Liver (tissue), 8 donors: ENCODE measurements at regions not wholly inside any gene's neighbourhood (a gene's known extent, or its start where the extent isn't known, plus 50 kb on each side); places are given as distances from the start of the nearest gene placed in this dataset.

ENCODE experiments used
- DNase-seq: peaks from one replicate; pipeline ENCODE4 v3.0.0-alpha.2; 2017; ENCODE audit warnings: low spot score
- H3K27ac ChIP-seq, 2 donors: one replicate each; pipeline ENCODE4 v1.7.0; 2013; ENCODE audit warnings: inconsistent platforms in 2 of 2, low read length in 2 of 2, control low read depth in 1 of 2, low read depth in 1 of 2, mild to moderate bottlenecking in 1 of 2
- H3K27me3 ChIP-seq, 4 donors: one replicate each; pipeline versions ENCODE4 v1.6.1 to v1.7.0; 2013; ENCODE audit warnings: low read length in 3 of 4, inconsistent platforms in 1 of 4, mild to moderate bottlenecking in 1 of 4, moderate library complexity in 1 of 4; ENCODE audit not compliant: control insufficient read depth in 4 of 4, insufficient read depth in 4 of 4
- H3K36me3 ChIP-seq, 4 donors: one replicate each; pipeline versions ENCODE4 v1.6.1 to v1.7.0; 2013; ENCODE audit warnings: low read length in 3 of 4, mild to moderate bottlenecking in 3 of 4, low read depth in 1 of 4, moderate library complexity in 1 of 4; ENCODE audit not compliant: control insufficient read depth in 4 of 4, insufficient read depth in 3 of 4
- H3K4me1 ChIP-seq, 4 donors: one replicate each; pipeline versions ENCODE4 v1.6.1 to v1.7.0; 2013; ENCODE audit warnings: low read length in 3 of 4, mild to moderate bottlenecking in 3 of 4, moderate library complexity in 1 of 4; ENCODE audit not compliant: control insufficient read depth in 4 of 4, insufficient read depth in 4 of 4
- H3K4me3 ChIP-seq, 3 donors: one replicate each; pipeline versions ENCODE4 v1.6.1 to v1.7.0; 2013; ENCODE audit warnings: low read length in 3 of 3, control low read depth in 1 of 3, low read depth in 1 of 3, mild to moderate bottlenecking in 1 of 3
- H3K9ac ChIP-seq, 2 donors: one replicate each; pipeline ENCODE4 v1.7.0; 2013; ENCODE audit warnings: low read length in 2 of 2, mild to moderate bottlenecking in 2 of 2, moderate library complexity in 2 of 2, control low read depth in 1 of 2, low read depth in 1 of 2
- H3K9me3 ChIP-seq, 4 donors: one replicate each; pipeline versions ENCODE4 v1.6.1 to v1.7.0; 2013; ENCODE audit warnings: low read length in 3 of 4; ENCODE audit not compliant: control insufficient read depth in 4 of 4
- EGR1 ChIP-seq, 2 donors: IDR thresholded peaks; 2 replicates each; pipeline ENCODE4 v1.6.1; 2016 to 2018; ENCODE audit warnings: antibody characterized with exemption in 2 of 2, low read depth in 2 of 2
- FOXA1 ChIP-seq: IDR thresholded peaks from 2 replicates; pipeline ENCODE4 v1.6.1; 2016; ENCODE audit warnings: antibody characterized with exemption
- FOXA2 ChIP-seq: IDR thresholded peaks from 2 replicates; pipeline ENCODE4 v1.6.1; 2016; ENCODE audit warnings: antibody characterized with exemption
- GABPA ChIP-seq, 2 donors: IDR thresholded peaks in 1 of 2; conservative IDR thresholded peaks in 1 of 2; 2 replicates each; pipeline ENCODE4 v1.6.1; 2016; ENCODE audit warnings: antibody characterized with exemption in 2 of 2, mild to moderate bottlenecking in 1 of 2, moderate library complexity in 1 of 2
- HNF4A ChIP-seq, 2 donors: conservative IDR thresholded peaks; 2 replicates each; pipeline ENCODE4 v1.6.1; 2016; ENCODE audit warnings: antibody characterized with exemption in 2 of 2, mild to moderate bottlenecking in 2 of 2
- HNF4G ChIP-seq: IDR thresholded peaks from 2 replicates; pipeline ENCODE4 v1.6.1; 2016; ENCODE audit warnings: antibody characterized with exemption
- JUND ChIP-seq, 2 donors: IDR thresholded peaks; 2 replicates each; pipeline ENCODE4 v1.6.1; 2016; ENCODE audit warnings: antibody characterized with exemption in 2 of 2
- MAX ChIP-seq: IDR thresholded peaks from 2 replicates; pipeline ENCODE4 v1.6.1; 2016; ENCODE audit warnings: antibody characterized with exemption
- NR2F2 ChIP-seq: IDR thresholded peaks from 2 replicates; pipeline ENCODE4 v1.6.1; 2016; ENCODE audit warnings: antibody characterized with exemption
- RAD21 ChIP-seq, 2 donors: IDR thresholded peaks; 2 replicates each; pipeline ENCODE4 v1.6.1; 2016; ENCODE audit warnings: antibody characterized with exemption in 2 of 2, mild to moderate bottlenecking in 2 of 2
- RXRA ChIP-seq, 2 donors: IDR thresholded peaks; 2 replicates each; pipeline ENCODE4 v1.6.1; 2017 to 2018; ENCODE audit warnings: antibody characterized with exemption in 2 of 2, mild to moderate bottlenecking in 1 of 2
- SP1 ChIP-seq: IDR thresholded peaks from 2 replicates; pipeline ENCODE4 v1.6.1; 2018; ENCODE audit warnings: antibody characterized with exemption, mild to moderate bottlenecking
- TAF1 ChIP-seq: conservative IDR thresholded peaks from 2 replicates; pipeline ENCODE4 v1.6.1; 2016; ENCODE audit warnings: antibody characterized with exemption, mild to moderate bottlenecking
- YY1 ChIP-seq: IDR thresholded peaks from 2 replicates; pipeline ENCODE4 v1.6.1; 2016; ENCODE audit warnings: antibody characterized with exemption, mild to moderate bottlenecking
- WGBS: extraction: QIAGEN DNeasy Blood & Tissue Kit; methylation state at CpG from one replicate; pipeline ENCODE4 v1.1.7; 2013; 5-methylcytosine and 5-hydroxymethylcytosine counted together
- TF ChIP-seq, protein P1 (sequence below): IDR thresholded peaks from 2 replicates; pipeline ENCODE4 v1.6.1; 2016; ENCODE audit warnings: antibody characterized with exemption, mild to moderate bottlenecking
- TF ChIP-seq, protein P2 (sequence below): IDR thresholded peaks from 2 replicates; pipeline ENCODE4 v1.6.1; 2016; ENCODE audit warnings: antibody characterized with exemption
- TF ChIP-seq, protein P3 (sequence below): fragments of 150-350 bp; IDR thresholded peaks from 2 replicates; pipeline ENCODE4 v1.5.1; 2017; ENCODE audit warnings: improper control_type of control experiment, low read depth, low read length; ENCODE audit not compliant: missing input control
- donor health status: healthy.
- donor health status: healthy.
- donor health status: healthy.
- donor health status: healthy.
- donor health status: healthy.

- TF ChIP-seq HNF4G = no peak
- TF ChIP-seq FOXA2 = no peak
- TF ChIP-seq JUND (IDR thresholded peaks at IDR 0.05) = no peak
- no peak for TF ChIP-seq GABPA (IDR thresholded peaks at IDR 0.05 in 1 of 2, conservative IDR thresholded peaks at IDR 0.05 in 1 of 2)
- no peak for TF ChIP-seq TAF1
- TF ChIP-seq NR2F2 = no peak
- TF ChIP-seq FOXA1 = no peak
- Histone ChIP-seq H3K4me1 (peaks cover 12 to 30% (median 23%) of the 10 kb centered on the region in 4 donors), H3K9ac (no peak overlapping the region), H3K27me3 (no peaks in the 10 kb centered on the region), H3K27ac (no peak overlapping the region), H3K36me3 (no peaks in the 10 kb centered on the region), H3K9me3 (no peaks in the 10 kb centered on the region), H3K4me3 (no peak overlapping the region)
- no peak for DNase-seq
- 90% methylated on average over 3 of the region's 3 CpGs for WGBS
These were observed 141.1 kb upstream of the AGR3 start for GRCh38 chr7:17022920-17023319.

- H3K4me3 ChIP-seq = no peak overlapping the region
- no peak overlapping the region for H3K9ac ChIP-seq
- H3K36me3 ChIP-seq = no peaks in the 10 kb centered on the region
- TF ChIP-seq MAX = no peak
- TF ChIP-seq, protein P1, sequence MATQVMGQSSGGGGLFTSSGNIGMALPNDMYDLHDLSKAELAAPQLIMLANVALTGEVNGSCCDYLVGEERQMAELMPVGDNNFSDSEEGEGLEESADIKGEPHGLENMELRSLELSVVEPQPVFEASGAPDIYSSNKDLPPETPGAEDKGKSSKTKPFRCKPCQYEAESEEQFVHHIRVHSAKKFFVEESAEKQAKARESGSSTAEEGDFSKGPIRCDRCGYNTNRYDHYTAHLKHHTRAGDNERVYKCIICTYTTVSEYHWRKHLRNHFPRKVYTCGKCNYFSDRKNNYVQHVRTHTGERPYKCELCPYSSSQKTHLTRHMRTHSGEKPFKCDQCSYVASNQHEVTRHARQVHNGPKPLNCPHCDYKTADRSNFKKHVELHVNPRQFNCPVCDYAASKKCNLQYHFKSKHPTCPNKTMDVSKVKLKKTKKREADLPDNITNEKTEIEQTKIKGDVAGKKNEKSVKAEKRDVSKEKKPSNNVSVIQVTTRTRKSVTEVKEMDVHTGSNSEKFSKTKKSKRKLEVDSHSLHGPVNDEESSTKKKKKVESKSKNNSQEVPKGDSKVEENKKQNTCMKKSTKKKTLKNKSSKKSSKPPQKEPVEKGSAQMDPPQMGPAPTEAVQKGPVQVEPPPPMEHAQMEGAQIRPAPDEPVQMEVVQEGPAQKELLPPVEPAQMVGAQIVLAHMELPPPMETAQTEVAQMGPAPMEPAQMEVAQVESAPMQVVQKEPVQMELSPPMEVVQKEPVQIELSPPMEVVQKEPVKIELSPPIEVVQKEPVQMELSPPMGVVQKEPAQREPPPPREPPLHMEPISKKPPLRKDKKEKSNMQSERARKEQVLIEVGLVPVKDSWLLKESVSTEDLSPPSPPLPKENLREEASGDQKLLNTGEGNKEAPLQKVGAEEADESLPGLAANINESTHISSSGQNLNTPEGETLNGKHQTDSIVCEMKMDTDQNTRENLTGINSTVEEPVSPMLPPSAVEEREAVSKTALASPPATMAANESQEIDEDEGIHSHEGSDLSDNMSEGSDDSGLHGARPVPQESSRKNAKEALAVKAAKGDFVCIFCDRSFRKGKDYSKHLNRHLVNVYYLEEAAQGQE = no peak
- TF ChIP-seq RAD21 (IDR thresholded peaks at IDR 0.05) = no peak
- TF ChIP-seq HNF4A (conservative IDR thresholded peaks at IDR 0.05) = no peak
- TF ChIP-seq SP1 = no peak
- no peak for TF ChIP-seq RXRA (IDR thresholded peaks at IDR 0.05)
- TF ChIP-seq GABPA (IDR thresholded peaks at IDR 0.05 in 1 of 2, conservative IDR thresholded peaks at IDR 0.05 in 1 of 2) = no peak
- no peak for TF ChIP-seq NR2F2
- TF ChIP-seq TAF1 = no peak
- no peak for TF ChIP-seq JUND (IDR thresholded peaks at IDR 0.05)
- H3K27me3 ChIP-seq = no peaks in the 10 kb centered on the region
- no peak overlapping the region for H3K27ac ChIP-seq
- no peak for DNase-seq
- WGBS = 95% methylated on average over 3 of the region's 3 CpGs
- H3K4me1 ChIP-seq = peaks cover 10 to 23% (median 15%) of the 10 kb centered on the region in 4 donors
- no peaks in the 10 kb centered on the region for H3K9me3 ChIP-seq
These were observed 144.5 kb upstream of the AGR3 start for GRCh38 chr7:17026269-17026668.

DNA sequence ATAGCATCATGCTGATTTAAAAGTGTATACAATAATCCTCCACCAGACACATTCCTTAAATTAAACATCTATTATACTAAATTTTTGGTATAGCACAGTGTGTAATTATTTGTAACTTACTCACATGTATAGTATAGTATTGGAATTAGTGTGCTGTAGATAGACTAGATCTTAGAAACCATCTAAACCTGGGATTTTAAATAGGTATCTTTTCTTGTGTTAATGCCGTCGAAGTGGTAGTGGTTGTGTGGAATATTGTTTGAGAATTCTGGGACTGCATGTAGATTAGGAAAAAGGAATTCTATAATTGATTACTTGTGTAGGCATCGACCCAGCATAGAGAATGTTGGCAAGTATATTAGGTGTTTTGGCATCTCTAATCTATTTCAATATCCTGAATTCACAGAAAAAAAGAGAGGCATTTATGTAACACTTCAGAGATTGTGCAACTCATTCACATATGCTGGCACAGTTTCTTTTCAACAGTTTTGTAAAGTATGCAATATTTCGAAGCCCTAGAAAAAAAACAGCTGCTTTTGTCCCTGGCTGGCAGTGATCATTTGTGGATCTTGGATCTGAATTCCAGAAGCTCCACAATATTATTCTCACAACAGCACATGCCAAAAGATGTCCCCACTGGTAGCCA lies 145.5 kb upstream of the AGR3 start:
- H3K36me3 ChIP-seq = no peaks in the 10 kb centered on the region
- no peak overlapping the region for H3K9ac ChIP-seq
- no peaks in the 10 kb centered on the region for H3K27me3 ChIP-seq
- no peak overlapping the region for H3K4me3 ChIP-seq
- 36% methylated on average over 4 of the region's 4 CpGs for WGBS
- no peak for DNase-seq
- H3K27ac ChIP-seq = peak overlapping the region; percentile 44 to 53
- H3K9me3 ChIP-seq = no peaks in the 10 kb centered on the region
- peaks cover 7 to 13% (median 10%) of the 10 kb centered on the region in 4 donors for H3K4me1 ChIP-seq
- TF ChIP-seq, protein P2, sequence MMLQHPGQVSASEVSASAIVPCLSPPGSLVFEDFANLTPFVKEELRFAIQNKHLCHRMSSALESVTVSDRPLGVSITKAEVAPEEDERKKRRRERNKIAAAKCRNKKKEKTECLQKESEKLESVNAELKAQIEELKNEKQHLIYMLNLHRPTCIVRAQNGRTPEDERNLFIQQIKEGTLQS = no peak
- TF ChIP-seq, protein P3, sequence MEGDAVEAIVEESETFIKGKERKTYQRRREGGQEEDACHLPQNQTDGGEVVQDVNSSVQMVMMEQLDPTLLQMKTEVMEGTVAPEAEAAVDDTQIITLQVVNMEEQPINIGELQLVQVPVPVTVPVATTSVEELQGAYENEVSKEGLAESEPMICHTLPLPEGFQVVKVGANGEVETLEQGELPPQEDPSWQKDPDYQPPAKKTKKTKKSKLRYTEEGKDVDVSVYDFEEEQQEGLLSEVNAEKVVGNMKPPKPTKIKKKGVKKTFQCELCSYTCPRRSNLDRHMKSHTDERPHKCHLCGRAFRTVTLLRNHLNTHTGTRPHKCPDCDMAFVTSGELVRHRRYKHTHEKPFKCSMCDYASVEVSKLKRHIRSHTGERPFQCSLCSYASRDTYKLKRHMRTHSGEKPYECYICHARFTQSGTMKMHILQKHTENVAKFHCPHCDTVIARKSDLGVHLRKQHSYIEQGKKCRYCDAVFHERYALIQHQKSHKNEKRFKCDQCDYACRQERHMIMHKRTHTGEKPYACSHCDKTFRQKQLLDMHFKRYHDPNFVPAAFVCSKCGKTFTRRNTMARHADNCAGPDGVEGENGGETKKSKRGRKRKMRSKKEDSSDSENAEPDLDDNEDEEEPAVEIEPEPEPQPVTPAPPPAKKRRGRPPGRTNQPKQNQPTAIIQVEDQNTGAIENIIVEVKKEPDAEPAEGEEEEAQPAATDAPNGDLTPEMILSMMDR = no peak
- TF ChIP-seq HNF4A (conservative IDR thresholded peaks at IDR 0.05) (peak; percentile 50 to 52), NR2F2 (no peak), YY1 (peak; percentile 28), JUND (IDR thresholded peaks at IDR 0.05) (peak in 1 of 2 donors; percentile 19), TAF1 (no peak), HNF4G (peak; percentile 6), FOXA1 (no peak), FOXA2 (no peak), EGR1 (IDR thresholded peaks at IDR 0.05; ENCODE audit: low read depth in 2 of 2) (no peak), MAX (no peak)
- TF ChIP-seq, protein P1 = no peak
